Uterus (tissue), 3 donors: ENCODE measurements at regions not wholly inside any gene's neighbourhood (a gene's known extent, or its start where the extent isn't known, plus 50 kb on each side); places are given as distances from the start of the nearest gene placed in this dataset.

Experiments used
- DNase-seq, 2 donors: peaks; one replicate each; pipeline ENCODE4 v3.0.0-alpha.2; 2019 to 2020
- H3K27ac ChIP-seq, 2 donors: fragments of 200-600 bp; sonication (generic); 1 replicate in 1 of 2; 2 replicates in 1 of 2; pipeline ENCODE4 v1.5.1; 2016 to 2018
- H3K27me3 ChIP-seq, 2 donors: fragments of 200-600 bp; sonication (generic); one replicate each; pipeline ENCODE4 v1.5.1; 2018 to 2019; ENCODE audit warnings: control low read depth in 1 of 2
- H3K36me3 ChIP-seq, 2 donors: fragments of 200-600 bp; sonication (generic); one replicate each; pipeline ENCODE4 v1.5.1; 2019; ENCODE audit warnings: control low read depth in 1 of 2
- H3K4me1 ChIP-seq, 2 donors: fragments of 200-600 bp; sonication (generic); one replicate each; pipeline ENCODE4 v1.5.1; 2018 to 2019; ENCODE audit warnings: control low read depth in 1 of 2
- H3K4me3 ChIP-seq, 2 donors: fragments of 200-600 bp; sonication (generic); 1 replicate in 1 of 2; 2 replicates in 1 of 2; pipeline ENCODE4 v1.5.1; 2018 to 2019; ENCODE audit warnings: mild to moderate bottlenecking in 1 of 2
- H3K9me3 ChIP-seq, 2 donors: fragments of 200-600 bp; sonication (generic); one replicate each; pipeline ENCODE4 v1.5.1; 2019; ENCODE audit warnings: control low read depth in 1 of 2
- POLR2A ChIP-seq, 2 donors: fragments of 450-650 bp; IDR thresholded peaks; one replicate each; pipeline ENCODE4 v1.6.1; 2016; ENCODE audit warnings: antibody characterized with exemption in 2 of 2, mild to moderate bottlenecking in 1 of 2, moderate library complexity in 1 of 2
- intact Hi-C: fragments of 100-400 bp; cut with DNase I; formaldehyde crosslinking; loops from one replicate; pipeline ENCODE4 v1.15.1; 2023; ENCODE audit warnings: low total_unique reads
- TF ChIP-seq, protein P1 (sequence below), 4 experiments: fragments of 200-600 bp in 2 of 4; fragments of 450-650 bp in 2 of 4; sonication (generic) in 2 of 4; IDR thresholded peaks; one replicate each; pipeline ENCODE4 v1.5.1; 2016 to 2019; ENCODE audit warnings: antibody characterized with exemption in 4 of 4, mild to moderate bottlenecking in 2 of 4, moderate library complexity in 1 of 4
- donor health status: DM: yes; HTN: yes; CAD: no.

DNA sequence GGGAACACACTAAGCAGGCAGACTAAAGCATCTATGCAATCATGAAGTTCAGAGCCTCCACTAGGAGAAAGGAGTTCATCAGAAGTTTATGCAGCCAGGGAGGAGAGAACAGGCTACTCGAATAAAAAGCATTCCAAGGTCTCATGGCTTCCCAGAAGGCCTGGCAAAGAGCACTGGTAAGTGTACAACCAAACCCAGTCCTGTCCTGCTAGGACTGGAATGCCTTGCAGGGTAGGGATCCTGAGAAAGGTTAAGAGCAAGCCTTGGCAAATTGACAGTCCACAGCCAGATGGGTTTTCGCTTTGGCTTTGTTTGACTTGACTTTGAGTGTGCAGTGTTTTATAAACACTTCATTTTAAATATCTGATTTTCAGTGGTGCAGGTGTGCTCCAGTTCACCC lies 133.6 kb upstream of the ATP1B1 start:
- DNase-seq = no peak
- no peaks in the 10 kb centered on the region for H3K9me3 ChIP-seq
- no peaks in the 10 kb centered on the region for H3K36me3 ChIP-seq
- H3K4me1 ChIP-seq = no peaks in the 10 kb centered on the region
- no peak overlapping the region for H3K27ac ChIP-seq
- H3K4me3 ChIP-seq = no peak overlapping the region
- intact Hi-C loops = no loop called here
- TF ChIP-seq, protein P1, sequence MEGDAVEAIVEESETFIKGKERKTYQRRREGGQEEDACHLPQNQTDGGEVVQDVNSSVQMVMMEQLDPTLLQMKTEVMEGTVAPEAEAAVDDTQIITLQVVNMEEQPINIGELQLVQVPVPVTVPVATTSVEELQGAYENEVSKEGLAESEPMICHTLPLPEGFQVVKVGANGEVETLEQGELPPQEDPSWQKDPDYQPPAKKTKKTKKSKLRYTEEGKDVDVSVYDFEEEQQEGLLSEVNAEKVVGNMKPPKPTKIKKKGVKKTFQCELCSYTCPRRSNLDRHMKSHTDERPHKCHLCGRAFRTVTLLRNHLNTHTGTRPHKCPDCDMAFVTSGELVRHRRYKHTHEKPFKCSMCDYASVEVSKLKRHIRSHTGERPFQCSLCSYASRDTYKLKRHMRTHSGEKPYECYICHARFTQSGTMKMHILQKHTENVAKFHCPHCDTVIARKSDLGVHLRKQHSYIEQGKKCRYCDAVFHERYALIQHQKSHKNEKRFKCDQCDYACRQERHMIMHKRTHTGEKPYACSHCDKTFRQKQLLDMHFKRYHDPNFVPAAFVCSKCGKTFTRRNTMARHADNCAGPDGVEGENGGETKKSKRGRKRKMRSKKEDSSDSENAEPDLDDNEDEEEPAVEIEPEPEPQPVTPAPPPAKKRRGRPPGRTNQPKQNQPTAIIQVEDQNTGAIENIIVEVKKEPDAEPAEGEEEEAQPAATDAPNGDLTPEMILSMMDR (IDR thresholded peaks at IDR 0.05) = no peak
- no peak for TF ChIP-seq POLR2A (IDR thresholded peaks at IDR 0.05)
- H3K27me3 ChIP-seq = no peaks in the 10 kb centered on the region

DNA sequence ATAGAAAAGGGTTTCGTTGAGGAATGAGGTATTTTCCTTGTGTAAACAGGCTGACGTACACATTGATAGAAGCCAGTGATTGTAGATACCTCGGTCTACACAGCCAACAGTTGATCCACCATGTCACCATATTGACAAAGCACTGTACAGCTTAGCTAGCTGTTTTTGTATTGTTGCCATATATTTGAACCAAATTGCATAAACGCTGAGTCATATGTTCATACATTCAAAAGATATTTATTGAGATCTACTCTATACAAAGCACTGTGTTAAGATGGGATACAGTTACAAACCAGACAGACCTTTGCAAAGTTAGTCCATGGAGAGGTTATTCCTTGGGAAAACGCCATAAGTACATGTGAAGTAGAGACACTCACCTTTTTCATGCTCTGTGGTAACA lies 132.4 kb upstream of the ATP1B1 start:
- no peak for TF ChIP-seq POLR2A (IDR thresholded peaks at IDR 0.05)
- TF ChIP-seq, protein P1 (IDR thresholded peaks at IDR 0.05) = no peak
- Histone ChIP-seq H3K4me1 (no peaks in the 10 kb centered on the region), H3K36me3 (no peaks in the 10 kb centered on the region), H3K27ac (no peak overlapping the region), H3K27me3 (no peaks in the 10 kb centered on the region), H3K9me3 (no peaks in the 10 kb centered on the region), H3K4me3 (no peak overlapping the region)
- intact Hi-C loops = no loop called here
- DNase-seq = no peak

DNA sequence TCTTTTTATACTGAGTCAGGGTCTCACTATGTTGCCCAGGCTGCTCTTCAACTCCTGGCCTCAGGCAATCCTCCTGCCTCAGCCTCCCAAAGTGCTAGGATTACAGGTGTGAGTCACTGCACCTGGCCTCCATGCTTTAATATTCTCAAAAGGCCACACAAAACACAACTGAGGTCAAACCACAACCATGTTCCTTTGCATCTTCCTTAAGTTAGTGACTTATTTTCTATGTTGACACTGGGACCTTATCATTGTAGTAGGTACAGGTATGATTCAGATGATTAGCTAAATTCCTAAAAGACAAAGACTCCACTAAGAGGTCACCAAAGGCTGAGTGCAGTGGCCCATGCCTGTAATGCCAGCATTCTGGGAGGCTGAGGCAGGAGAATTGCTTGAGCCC lies 131.9 kb upstream of the ATP1B1 start:
- DNase-seq = no peak
- TF ChIP-seq POLR2A (IDR thresholded peaks at IDR 0.05) = no peak
- TF ChIP-seq, protein P1 (IDR thresholded peaks at IDR 0.05) = no peak
- Histone ChIP-seq H3K4me3 (no peak overlapping the region), H3K9me3 (no peaks in the 10 kb centered on the region), H3K4me1 (no peaks in the 10 kb centered on the region), H3K27me3 (no peaks in the 10 kb centered on the region), H3K36me3 (no peaks in the 10 kb centered on the region), H3K27ac (no peak overlapping the region)
- intact Hi-C loops = no loop called here

DNA sequence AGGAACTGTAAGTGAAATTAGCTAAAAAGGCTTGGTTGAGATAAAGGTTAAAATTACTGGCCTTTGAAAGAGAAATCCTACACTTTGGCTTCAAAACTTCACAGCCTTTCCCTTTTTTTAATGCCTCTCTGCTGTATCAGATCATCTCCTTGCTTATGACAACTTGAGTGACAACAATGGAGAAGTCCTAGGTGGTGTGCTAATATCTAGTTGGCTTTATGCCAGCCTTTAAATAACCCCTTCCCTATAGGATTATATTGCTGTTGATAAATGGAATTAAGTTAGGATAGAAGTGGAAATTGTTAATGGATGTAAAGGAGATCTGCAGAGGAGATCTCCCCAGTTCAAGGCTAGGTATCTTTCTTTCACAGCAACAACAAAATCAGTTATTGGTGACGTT lies 130.2 kb upstream of the ATP1B1 start:
- H3K27ac ChIP-seq = no peak overlapping the region
- TF ChIP-seq POLR2A (IDR thresholded peaks at IDR 0.05) = no peak
- TF ChIP-seq, protein P1 (IDR thresholded peaks at IDR 0.05) = no peak
- H3K4me3 ChIP-seq = no peak overlapping the region
- DNase-seq = no peak
- H3K9me3 ChIP-seq = no peaks in the 10 kb centered on the region
- H3K27me3 ChIP-seq = no peaks in the 10 kb centered on the region
- no peaks in the 10 kb centered on the region for H3K36me3 ChIP-seq
- H3K4me1 ChIP-seq = no peaks in the 10 kb centered on the region
- intact Hi-C loops = no loop called here

DNA sequence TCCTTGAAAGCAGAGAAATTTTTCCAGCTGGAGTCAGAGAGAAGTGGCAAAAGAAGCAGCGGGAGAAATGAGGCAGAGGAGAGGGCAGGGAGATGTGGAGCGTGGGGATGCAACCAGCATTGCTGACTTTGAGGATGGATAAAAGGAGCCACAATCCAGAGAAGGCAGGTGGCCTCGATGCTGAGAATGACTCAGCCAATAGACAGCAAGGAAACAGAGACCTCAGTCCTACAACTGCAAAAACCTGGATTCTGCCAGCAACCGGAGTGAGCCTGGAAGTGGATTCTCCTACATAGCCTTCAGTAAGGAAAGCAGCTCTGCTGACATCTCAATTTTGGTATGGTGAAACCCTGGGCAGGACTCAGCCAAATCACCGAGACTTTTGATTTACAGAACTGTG lies 128.9 kb upstream of the ATP1B1 start:
- DNase-seq = no peak
- TF ChIP-seq, protein P1 (IDR thresholded peaks at IDR 0.05) = no peak
- TF ChIP-seq POLR2A (IDR thresholded peaks at IDR 0.05) = no peak
- no peaks in the 10 kb centered on the region for H3K27me3 ChIP-seq
- no peak overlapping the region for H3K4me3 ChIP-seq
- intact Hi-C loops = no loop called here
- no peaks in the 10 kb centered on the region for H3K4me1 ChIP-seq
- no peaks in the 10 kb centered on the region for H3K36me3 ChIP-seq
- no peaks in the 10 kb centered on the region for H3K9me3 ChIP-seq
- no peak overlapping the region for H3K27ac ChIP-seq
